HG03280 (cell line): ENCODE measurements at regions not wholly inside any gene's neighbourhood (a gene's known extent, or its start where the extent isn't known, plus 50 kb on each side); places are given as distances from the start of the nearest gene placed in this dataset.

ENCODE experiments used
- ATAC-seq: cut with Tn5 transposase; IDR thresholded peaks from one replicate; pipeline ENCODE4 v1.9.1; 2021; ENCODE audit warnings: mild to moderate bottlenecking, moderate library complexity; ENCODE audit not compliant: unreplicated experiment

DNA sequence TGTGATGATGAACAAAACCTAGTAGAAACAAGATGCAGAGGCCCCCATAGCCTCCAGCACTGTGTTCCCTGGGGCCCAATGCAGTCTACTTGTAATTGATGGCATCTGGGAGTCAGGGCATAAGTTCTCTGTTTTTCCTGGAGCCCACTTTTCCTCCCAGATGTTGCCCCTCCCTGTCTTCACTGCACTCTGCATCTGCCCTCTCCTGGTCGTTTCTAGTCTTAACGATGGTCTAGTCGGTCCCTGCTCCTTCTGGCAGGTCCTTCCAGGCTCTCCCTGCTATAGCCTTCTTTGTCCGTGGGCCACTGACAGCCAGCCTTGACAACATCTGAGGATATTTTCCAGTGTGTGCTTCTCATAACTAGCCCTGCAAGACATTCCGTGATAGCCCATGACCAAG is 208.3 kb downstream of the GXYLT1 start:
- no peak for ATAC-seq

DNA sequence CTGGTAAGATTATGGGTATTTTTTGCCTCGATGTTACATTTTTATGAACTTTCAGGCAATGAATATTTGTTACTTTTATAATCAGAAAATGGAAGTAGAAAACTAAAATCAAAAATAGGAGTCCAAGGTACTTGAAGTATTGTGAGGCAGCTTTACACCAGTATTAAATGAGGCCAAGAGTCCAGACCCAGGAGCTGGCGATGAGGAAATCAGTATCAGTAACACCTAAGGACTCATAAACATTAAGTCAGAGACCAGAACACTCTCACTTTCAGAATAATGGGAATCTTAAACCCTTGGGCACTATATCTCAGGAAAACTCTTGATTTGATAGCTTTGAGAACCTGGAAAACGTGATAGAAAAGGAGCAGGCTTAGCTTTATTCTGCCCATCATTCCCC is 208.8 kb downstream of the GXYLT1 start:
- ATAC-seq, result no peak

GRCh38 chr12:41932470-41932991 is 212.1 kb downstream of the GXYLT1 start:
- ATAC-seq, result no peak

DNA sequence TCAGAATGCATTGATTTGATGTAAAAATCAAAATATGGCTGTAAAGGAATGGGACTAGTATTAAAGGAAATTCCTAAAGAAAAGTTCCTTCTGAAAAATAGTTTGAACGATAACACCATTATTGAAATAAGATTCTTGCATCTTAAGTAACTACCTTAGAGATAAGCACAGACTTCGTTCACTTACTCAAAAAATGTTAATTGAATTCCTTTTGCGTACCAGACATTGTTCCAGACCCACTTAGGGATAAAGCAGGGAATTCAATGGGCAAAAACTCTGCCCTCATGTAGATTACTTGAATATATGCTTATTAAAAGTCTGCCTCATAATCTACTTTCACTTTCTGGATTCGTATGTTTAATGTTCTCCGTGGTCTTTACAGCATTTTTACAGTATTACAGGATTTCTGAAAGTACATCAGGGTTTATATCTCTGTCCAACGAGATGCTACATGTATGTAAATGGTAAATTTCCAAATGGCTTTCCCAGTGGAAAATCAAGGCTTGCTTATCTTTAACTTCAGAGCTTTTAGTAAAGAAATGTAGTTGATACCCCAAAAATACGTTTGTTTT is 213.7 kb downstream of the GXYLT1 start:
- no peak for ATAC-seq

DNA sequence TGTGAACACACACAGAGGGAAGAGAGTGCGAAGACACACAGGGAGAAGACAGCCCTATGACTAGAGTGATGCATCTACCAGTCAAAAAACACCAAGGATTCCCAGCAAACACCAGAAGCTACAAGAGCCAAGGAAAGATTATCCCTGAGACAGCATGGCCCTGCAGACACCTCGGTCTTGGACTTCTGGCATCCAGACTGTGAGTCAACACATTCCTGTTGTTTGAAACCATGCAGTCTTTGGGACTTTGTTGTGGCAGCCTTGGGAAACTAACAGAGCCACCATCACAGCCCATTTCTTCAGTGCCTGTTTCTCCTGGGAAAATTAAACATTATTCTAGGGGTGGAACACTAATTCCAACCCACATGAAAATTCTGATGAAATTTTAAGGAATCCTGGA is 220.6 kb downstream of the GXYLT1 start:
- ATAC-seq, result no peak

DNA sequence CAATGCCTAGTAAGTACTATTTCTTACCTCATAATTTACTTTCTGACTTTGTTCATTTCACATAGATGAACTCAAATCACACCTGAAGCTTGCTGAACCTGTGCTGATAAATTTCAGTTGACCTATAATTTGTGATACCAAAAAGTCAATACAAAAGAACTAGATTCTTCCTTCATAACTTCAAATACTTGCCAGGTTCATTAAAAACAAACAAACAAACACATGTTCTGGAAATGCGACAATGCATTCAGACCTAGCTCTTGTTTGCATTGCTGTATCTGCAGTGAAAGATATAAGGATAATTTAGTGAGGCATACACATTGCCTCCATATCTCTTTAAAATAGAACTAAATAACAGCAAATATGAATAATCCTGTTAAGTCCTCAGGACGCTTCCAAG is 221.3 kb downstream of the GXYLT1 start:
- no peak for ATAC-seq

- ATAC-seq, result no peak
Observed at GRCh38 chr12:41920355-41920754, 224.3 kb downstream of the GXYLT1 start.

DNA sequence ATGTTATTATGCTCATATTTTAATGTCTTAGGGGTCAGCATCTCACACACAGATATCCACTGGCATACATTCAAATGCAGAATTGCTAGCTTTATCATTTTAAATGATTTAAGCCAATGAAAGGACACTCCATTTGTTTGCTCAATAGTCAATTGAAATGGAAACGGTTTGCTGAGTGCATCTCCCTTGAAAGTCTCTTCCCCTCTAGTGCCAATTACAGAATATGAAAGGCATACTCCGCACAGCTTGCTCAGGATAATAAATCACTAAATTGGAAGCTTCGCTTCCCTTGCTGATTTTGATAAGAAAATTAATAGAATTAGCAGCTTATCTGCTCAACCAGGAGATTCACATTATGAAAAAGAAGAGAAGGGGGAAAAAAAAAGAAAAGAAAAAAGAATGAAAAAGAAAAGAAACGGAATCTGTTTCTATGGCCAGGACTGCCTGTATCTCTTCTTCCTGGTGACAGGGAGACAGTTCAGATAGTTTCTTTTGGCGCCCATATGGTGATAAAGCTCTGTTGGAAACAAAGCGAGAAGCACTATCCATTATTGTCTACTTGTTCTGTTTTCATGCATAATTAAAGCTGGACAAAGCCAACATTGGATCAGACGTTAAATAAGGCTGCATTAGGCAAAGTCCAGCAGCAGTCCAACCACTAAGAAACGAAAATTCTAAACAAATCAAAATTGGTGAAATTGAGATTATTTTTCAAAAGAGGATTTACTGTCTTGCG is 225.0 kb downstream of the GXYLT1 start:
- ATAC-seq, result no peak

DNA sequence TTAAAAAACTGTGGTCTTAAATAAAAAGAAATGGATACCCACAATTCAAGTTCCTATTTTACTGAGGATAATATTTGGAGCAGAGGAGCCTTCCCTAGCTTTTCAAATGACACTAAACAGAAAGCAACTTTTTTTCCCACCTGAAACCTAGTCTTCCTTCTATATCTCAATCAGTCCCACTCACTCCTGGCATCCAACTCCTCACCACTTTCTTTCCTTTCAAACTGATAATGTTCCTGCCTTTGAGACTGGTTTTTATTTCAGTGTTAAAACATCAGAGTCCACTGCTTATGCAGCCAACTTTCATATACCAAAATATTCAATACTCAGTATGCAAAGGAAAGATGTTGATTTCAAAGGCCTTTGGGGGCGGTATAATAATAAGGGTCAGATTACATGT is 225.6 kb downstream of the GXYLT1 start:
- no peak for ATAC-seq

DNA sequence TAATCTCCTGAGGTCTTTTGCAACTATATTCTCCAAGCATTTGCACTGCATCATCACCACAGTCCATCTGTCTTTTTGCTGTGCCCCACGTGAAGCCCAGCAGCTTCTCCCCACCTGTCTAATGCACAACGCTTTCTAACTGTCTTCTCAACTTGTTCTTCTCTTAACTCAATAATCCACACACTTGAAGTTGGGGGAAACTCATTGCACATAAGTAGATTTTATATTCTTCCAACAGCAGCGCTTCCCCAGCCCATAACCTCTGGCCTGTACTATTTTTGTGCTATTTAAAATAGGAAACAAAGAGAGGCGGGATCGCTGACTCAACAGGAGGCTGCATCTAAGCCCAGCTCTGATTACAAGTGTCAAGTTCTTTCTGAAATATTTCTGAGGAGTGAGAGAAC is 226.7 kb downstream of the GXYLT1 start:
- no peak for ATAC-seq

DNA sequence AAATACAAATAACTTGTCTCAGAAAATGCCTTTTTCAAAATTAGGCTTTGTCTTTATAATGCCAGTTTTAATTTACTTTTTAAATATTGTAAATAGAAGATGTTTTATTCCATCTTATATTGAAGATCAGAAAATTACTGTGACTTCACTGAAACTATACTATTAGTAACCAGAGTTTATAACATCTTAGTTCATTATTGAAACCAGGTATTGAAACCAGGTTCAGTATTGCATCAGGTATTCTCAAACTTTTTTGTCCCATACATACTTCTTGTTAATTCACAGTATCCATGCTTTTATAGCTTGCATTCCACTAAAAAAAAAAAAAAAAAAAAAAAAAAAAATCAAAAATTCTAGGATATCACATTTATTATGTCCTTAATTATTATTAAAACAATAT is 227.5 kb downstream of the GXYLT1 start:
- ATAC-seq, result no peak

DNA sequence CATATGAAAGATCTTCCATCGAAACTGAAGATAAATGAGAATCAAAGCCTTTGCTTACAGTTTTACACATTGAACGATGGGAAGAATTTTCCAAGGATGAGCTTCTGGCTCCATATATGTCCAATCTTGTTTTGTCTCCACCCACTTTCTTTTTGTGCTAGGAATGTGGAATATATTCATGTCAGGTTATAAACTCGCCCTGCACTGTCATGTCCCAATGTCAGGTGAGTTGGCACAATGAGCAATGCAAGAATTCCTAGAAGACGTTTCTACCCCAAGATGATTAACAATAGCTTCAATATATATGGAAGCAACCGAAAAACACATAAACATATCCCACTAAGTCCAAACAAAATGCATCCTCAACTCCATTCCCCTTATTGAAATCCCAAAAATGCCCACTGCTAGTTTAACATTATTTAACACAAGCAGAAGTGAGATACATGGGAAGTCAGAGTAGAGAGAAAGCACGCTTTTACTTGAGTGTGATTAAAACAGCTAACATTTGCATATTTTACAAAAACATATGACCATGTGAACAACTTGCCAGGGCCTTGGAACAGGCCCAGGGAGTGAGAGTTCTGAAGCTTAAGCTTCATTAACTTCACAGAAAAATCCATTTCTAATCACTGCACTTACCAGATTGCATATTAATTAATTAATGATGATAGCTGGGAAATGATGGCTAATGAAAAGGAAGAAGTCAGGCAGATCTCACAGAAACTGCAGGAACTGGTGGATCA is 233.9 kb downstream of the GXYLT1 start:
- no peak for ATAC-seq

DNA sequence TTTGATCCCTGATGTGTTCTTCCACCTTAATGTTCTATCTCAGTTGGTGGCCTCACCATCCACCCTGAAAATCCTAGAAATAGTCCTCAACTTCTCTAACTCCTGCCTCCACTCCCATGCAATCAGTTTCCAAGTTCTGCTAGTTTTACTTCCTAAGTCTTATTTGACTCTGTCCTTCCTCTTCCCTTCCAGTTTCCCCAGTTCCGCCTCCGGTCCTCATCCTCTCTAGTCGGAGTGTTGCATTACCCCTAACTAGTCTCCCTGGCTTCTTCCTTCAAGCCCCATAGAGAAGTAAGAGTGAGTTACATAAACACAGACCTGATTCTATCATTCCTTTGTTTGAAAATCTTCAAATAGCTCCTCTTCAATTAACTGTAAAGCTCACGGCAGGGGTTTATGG is 236.5 kb downstream of the GXYLT1 start:
- ATAC-seq, result no peak

GRCh38 chr12:41907550-41907949 is 237.1 kb downstream of the GXYLT1 start:
- no peak for ATAC-seq

DNA sequence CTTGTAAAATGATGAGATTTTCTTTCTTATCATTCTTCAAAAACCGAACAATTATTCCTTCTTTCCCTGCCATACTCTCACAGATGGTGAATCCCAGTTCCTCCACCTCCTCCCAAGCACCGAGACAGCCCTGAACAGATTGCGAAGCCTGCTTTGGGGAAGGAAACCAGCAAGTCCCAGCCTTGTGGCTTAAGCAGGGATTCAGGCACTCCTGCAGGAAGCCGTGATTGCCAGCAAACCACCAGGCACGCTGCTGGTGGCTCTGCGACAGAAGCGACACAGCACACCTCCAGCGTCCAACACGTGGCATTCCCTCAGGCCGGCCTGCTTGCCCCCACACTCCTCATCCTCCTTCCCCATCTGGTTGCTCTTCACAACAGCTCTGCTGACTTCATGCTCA is 237.7 kb downstream of the GXYLT1 start:
- no peak for ATAC-seq

DNA sequence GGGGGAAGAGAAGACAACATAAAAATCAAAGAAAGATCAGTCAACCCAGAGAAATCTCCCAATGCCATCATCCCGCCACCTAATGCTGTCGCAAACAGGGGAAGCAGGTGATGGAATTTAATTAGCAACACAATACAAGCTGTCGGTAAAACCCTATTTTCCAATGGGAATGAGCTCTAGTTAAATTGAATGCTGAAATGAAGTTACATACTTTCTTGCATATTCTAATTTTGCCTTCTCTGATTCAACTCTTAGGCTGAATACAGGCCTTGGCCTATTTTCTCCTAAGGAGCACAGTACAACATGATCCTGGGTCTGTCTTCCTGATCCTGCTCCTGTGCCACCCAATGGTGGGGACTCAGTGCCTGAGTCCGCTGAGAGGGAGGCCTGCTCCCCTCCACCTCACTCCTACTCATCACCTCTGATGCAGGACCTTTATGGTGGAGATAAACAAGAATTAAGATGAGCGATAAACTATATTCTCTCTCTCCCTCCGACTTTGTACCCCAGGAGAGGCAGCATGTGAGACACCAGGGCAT is 238.8 kb downstream of the GXYLT1 start:
- ATAC-seq, result no peak

DNA sequence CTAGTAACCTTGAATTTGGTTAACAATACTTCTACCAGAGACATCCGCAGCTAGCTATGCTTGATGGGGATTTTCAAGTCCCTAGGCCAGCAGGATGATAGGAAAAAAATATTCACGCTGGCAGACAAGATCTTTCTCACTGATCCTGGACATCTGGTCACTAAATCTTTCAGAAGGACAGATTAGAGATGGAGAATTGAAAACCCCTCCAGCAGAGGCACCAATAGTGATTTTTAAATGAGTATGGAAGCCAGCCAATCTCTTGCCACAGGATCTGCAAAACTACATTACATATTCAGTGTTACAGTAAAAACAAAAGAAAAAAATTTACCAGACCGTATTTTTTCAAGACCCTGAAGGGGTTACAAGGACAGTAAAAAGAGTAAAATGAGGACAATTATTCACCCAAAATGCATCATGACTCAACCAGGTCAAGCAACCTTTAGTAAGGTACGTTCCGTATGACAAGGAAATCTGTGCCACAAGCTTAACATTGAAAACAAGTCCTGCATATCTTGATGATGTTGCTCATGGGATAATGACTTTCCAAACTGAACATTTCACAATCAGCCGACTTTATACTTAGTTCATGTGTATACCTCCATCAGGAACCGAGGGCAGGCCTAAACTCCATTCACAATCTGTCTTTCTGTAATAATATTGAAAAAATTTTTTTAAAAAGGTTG is 239.5 kb downstream of the GXYLT1 start:
- no peak for ATAC-seq

DNA sequence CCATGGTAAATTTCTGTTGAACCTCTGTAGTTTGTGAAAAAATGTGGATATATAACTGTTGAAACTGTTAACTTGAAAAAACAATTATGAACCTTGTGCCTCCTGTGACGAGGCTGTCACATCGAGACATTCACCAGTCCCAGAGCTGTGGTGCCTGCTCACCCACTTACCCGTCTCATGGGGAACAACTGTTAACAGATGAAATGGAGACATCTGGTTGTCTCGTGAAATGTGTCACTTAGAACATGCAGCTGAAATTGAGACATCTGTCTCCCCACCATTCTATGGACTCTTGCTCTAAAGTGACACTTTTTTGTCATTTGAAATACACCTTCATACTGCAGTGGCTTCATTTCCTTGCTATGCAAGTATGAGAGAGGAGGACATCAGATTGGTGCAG is 240.6 kb downstream of the GXYLT1 start:
- ATAC-seq, result no peak

GRCh38 chr12:41903014-41903708 is 241.5 kb downstream of the GXYLT1 start:
- no peak for ATAC-seq

- ATAC-seq, result no peak
Observed at GRCh38 chr12:41899577-41899976, 245.1 kb downstream of the GXYLT1 start.

GRCh38 chr12:41897593-41897992 is 247.1 kb downstream of the GXYLT1 start:
- no peak for ATAC-seq
